Large intestine (tissue), 3 donors: ENCODE measurements at regions not wholly inside any gene's neighbourhood (a gene's known extent, or its start where the extent isn't known, plus 50 kb on each side); places are given as distances from the start of the nearest gene placed in this dataset.

Experiments
- DNase-seq, 2 donors: peaks; one replicate each; pipeline versions ENCODE4 v3.0.0 to v3.0.0-alpha.2; 2013
- H3K27ac ChIP-seq: one replicate; pipeline ENCODE4 v1.5.1; 2013; ENCODE audit warnings: low read length
- H3K27me3 ChIP-seq: 2 replicates; pipeline ENCODE4 v1.6.1; 2013; ENCODE audit warnings: low read length; ENCODE audit not compliant: control insufficient read depth, insufficient read depth
- H3K36me3 ChIP-seq: 2 replicates; pipeline ENCODE4 v1.6.1; 2013; ENCODE audit warnings: low read length; ENCODE audit not compliant: control insufficient read depth, insufficient read depth
- H3K4me1 ChIP-seq: one replicate; pipeline ENCODE4 v1.6.1; 2013; ENCODE audit warnings: low read length; ENCODE audit not compliant: control insufficient read depth, insufficient read depth
- H3K4me3 ChIP-seq: one replicate; pipeline ENCODE4 v1.5.1; 2013; ENCODE audit warnings: low read length
- H3K9me3 ChIP-seq: one replicate; pipeline ENCODE4 v1.6.1; 2013; ENCODE audit warnings: mild to moderate bottlenecking, low read depth, low read length, moderate library complexity; ENCODE audit not compliant: control insufficient read depth
- WGBS: methylation state at CpG from one replicate; pipeline ENCODE4 v1.1.5; 2013; ENCODE audit warnings: low lambda C conversion rate; ENCODE audit not compliant: insufficient coverage; 5-methylcytosine and 5-hydroxymethylcytosine counted together

GRCh38 chr6:3643921-3644738 lies 107.4 kb downstream of the PXDC1 start:
- Histone ChIP-seq H3K9me3 (no peaks in the 10 kb centered on the region), H3K4me3 (no peak overlapping the region), H3K36me3 (no peaks in the 10 kb centered on the region), H3K27me3 (peaks cover 2% of the 10 kb centered on the region), H3K27ac (no peak overlapping the region), H3K4me1 (no peaks in the 10 kb centered on the region)
- WGBS = 82% methylated on average over 2 of the region's 10 CpGs
- no peak for DNase-seq

GRCh38 chr6:3640868-3641267 lies 110.6 kb downstream of the PXDC1 start:
- peaks cover 2% of the 10 kb centered on the region for H3K27me3 ChIP-seq
- no peaks in the 10 kb centered on the region for H3K4me1 ChIP-seq
- H3K27ac ChIP-seq = no peak overlapping the region
- WGBS = no CpG with 5 or more reads among the region's 2 CpGs
- H3K36me3 ChIP-seq = no peaks in the 10 kb centered on the region
- no peak for DNase-seq
- no peaks in the 10 kb centered on the region for H3K9me3 ChIP-seq
- no peak overlapping the region for H3K4me3 ChIP-seq

GRCh38 chr6:3638662-3639061 lies 112.9 kb downstream of the PXDC1 start:
- Histone ChIP-seq H3K36me3 (no peaks in the 10 kb centered on the region), H3K4me3 (no peak overlapping the region), H3K27ac (no peak overlapping the region), H3K4me1 (no peaks in the 10 kb centered on the region), H3K27me3 (no peaks in the 10 kb centered on the region), H3K9me3 (no peaks in the 10 kb centered on the region)
- 90% methylated on average over 4 of the region's 4 CpGs for WGBS
- no peak for DNase-seq

GRCh38 chr6:3636060-3636459 lies 115.5 kb downstream of the PXDC1 start:
- WGBS = no CpG with 5 or more reads among the region's 8 CpGs
- H3K4me1 ChIP-seq = no peaks in the 10 kb centered on the region
- no peaks in the 10 kb centered on the region for H3K36me3 ChIP-seq
- no peak overlapping the region for H3K27ac ChIP-seq
- H3K27me3 ChIP-seq = no peaks in the 10 kb centered on the region
- H3K9me3 ChIP-seq = no peaks in the 10 kb centered on the region
- no peak for DNase-seq
- H3K4me3 ChIP-seq = no peak overlapping the region

GRCh38 chr6:3635482-3635881 lies 116.0 kb downstream of the PXDC1 start:
- WGBS = no CpG with 5 or more reads among the region's 4 CpGs
- no peak overlapping the region for H3K4me3 ChIP-seq
- no peak for DNase-seq

GRCh38 chr6:3634280-3634816 lies 117.2 kb downstream of the PXDC1 start:
- Histone ChIP-seq H3K4me1 (no peaks in the 10 kb centered on the region), H3K27me3 (no peaks in the 10 kb centered on the region), H3K36me3 (no peaks in the 10 kb centered on the region), H3K9me3 (no peaks in the 10 kb centered on the region), H3K27ac (no peak overlapping the region), H3K4me3 (no peak overlapping the region)
- WGBS = 81% methylated on average over 3 of the region's 5 CpGs
- no peak for DNase-seq

More at GRCh38 chr6:3635482-3635881, 116.0 kb downstream of the PXDC1 start:
- Histone ChIP-seq H3K36me3 (no peaks in the 10 kb centered on the region), H3K27ac (no peak overlapping the region), H3K27me3 (no peaks in the 10 kb centered on the region), H3K4me1 (no peaks in the 10 kb centered on the region), H3K9me3 (no peaks in the 10 kb centered on the region)

GRCh38 chr6:3633711-3634110 lies 117.8 kb downstream of the PXDC1 start:
- no peaks in the 10 kb centered on the region for H3K4me1 ChIP-seq
- H3K36me3 ChIP-seq = no peaks in the 10 kb centered on the region
- H3K9me3 ChIP-seq = no peaks in the 10 kb centered on the region
- H3K4me3 ChIP-seq = no peak overlapping the region
- no peak overlapping the region for H3K27ac ChIP-seq
- 83% methylated on average over 1 of the region's 5 CpGs for WGBS
- no peak for DNase-seq
- H3K27me3 ChIP-seq = no peaks in the 10 kb centered on the region

GRCh38 chr6:3631877-3632276 lies 119.6 kb downstream of the PXDC1 start:
- H3K9me3 ChIP-seq = no peaks in the 10 kb centered on the region
- no peaks in the 10 kb centered on the region for H3K4me1 ChIP-seq
- H3K36me3 ChIP-seq = no peaks in the 10 kb centered on the region
- no peak overlapping the region for H3K4me3 ChIP-seq
- H3K27ac ChIP-seq = no peak overlapping the region
- H3K27me3 ChIP-seq = no peaks in the 10 kb centered on the region
- DNase-seq = no peak
- WGBS = 86% methylated on average over 1 of the region's 7 CpGs

GRCh38 chr6:3631186-3631585 lies 120.3 kb downstream of the PXDC1 start:
- Histone ChIP-seq H3K4me1 (no peaks in the 10 kb centered on the region), H3K4me3 (no peak overlapping the region), H3K27ac (no peak overlapping the region), H3K27me3 (no peaks in the 10 kb centered on the region), H3K36me3 (no peaks in the 10 kb centered on the region), H3K9me3 (no peaks in the 10 kb centered on the region)
- no CpG with 5 or more reads among the region's 3 CpGs for WGBS
- DNase-seq = peak; percentile 58 to 78

- no peaks in the 10 kb centered on the region for H3K27me3 ChIP-seq
- DNase-seq = no peak
- no peaks in the 10 kb centered on the region for H3K4me1 ChIP-seq
- H3K4me3 ChIP-seq = no peak overlapping the region
- H3K27ac ChIP-seq = no peak overlapping the region
- no peaks in the 10 kb centered on the region for H3K36me3 ChIP-seq
- no CpG with 5 or more reads among the region's 4 CpGs for WGBS
- no peaks in the 10 kb centered on the region for H3K9me3 ChIP-seq
Observed at GRCh38 chr6:3630258-3630835, 121.2 kb downstream of the PXDC1 start.
